Upper lobe of left lung (tissue), 6 donors: ENCODE measurements at regions not wholly inside any gene's neighbourhood (a gene's known extent, or its start where the extent isn't known, plus 50 kb on each side); places are given as distances from the start of the nearest gene placed in this dataset.

Source experiments
- ATAC-seq, 2 donors: fragments of 200-7000 bp; cut with Tn5 transposase; one replicate each; pipeline ENCODE4 v1.9.1; 2022; ENCODE audit warnings: mild to moderate bottlenecking in 2 of 2, moderate library complexity in 2 of 2; ENCODE audit not compliant: low FRiP score in 2 of 2
- DNase-seq, 2 donors: peaks; one replicate each; pipeline ENCODE4 v3.0.0-alpha.2; 2019 to 2020
- H3K27ac ChIP-seq, 4 donors: fragments of 200-600 bp; sonication (generic); one replicate each; pipeline ENCODE4 v1.5.1; 2016 to 2019
- H3K27me3 ChIP-seq, 4 donors: fragments of 200-600 bp; sonication (generic); one replicate each; pipeline ENCODE4 v1.5.1; 2017 to 2019
- H3K36me3 ChIP-seq, 4 donors: fragments of 200-600 bp; sonication (generic); one replicate each; pipeline ENCODE4 v1.5.1; 2016 to 2019
- H3K4me1 ChIP-seq, 4 donors: fragments of 200-600 bp; sonication (generic); one replicate each; pipeline ENCODE4 v1.5.1; 2018 to 2019
- H3K4me3 ChIP-seq, 4 donors: fragments of 200-600 bp; sonication (generic); one replicate each; pipeline ENCODE4 v1.5.1; 2017 to 2019; ENCODE audit warnings: mild to moderate bottlenecking in 2 of 4, moderate library complexity in 1 of 4
- H3K9me3 ChIP-seq, 4 donors: fragments of 200-600 bp; sonication (generic); one replicate each; pipeline ENCODE4 v1.5.1; 2018 to 2019
- CTCF ChIP-seq, 6 experiments: fragments of 450-650 bp in 4 of 6; fragments of 200-600 bp in 2 of 6; sonication (generic) in 2 of 6; IDR thresholded peaks; one replicate each; pipeline ENCODE4 v1.5.1; 2016 to 2019; ENCODE audit warnings: antibody characterized with exemption in 6 of 6
- EP300 ChIP-seq, 4 donors: sonication (generic); formaldehyde crosslinking; IDR thresholded peaks; one replicate each; pipeline ENCODE4 v1.5.1; 2017; ENCODE audit warnings: antibody characterized with exemption in 4 of 4, control low read depth in 2 of 4
- POLR2A ChIP-seq, 4 donors: fragments of 450-650 bp; IDR thresholded peaks; one replicate each; pipeline ENCODE4 v1.5.1; 2016 to 2017; ENCODE audit warnings: antibody characterized with exemption in 4 of 4, mild to moderate bottlenecking in 2 of 4
- POLR2AphosphoS5 ChIP-seq, 2 donors: sonication (generic); formaldehyde crosslinking; IDR thresholded peaks; one replicate each; pipeline ENCODE4 v1.5.1; 2017; ENCODE audit warnings: antibody characterized with exemption in 2 of 2
- WGBS, 2 donors: methylation state at CpG; one replicate each; pipeline ENCODE4 v1.1.5; 2017 to 2018; 5-methylcytosine and 5-hydroxymethylcytosine counted together
- donor health status: DM: no; HTN: no; CAD: no; lungs with moderate emphysema.
- donor health status: DM: no; HTN: yes; CAD: no; lungs with severe emphysema.

GRCh38 chr15:70480196-70480856, 283.0 kb downstream of the UACA start:
- 54 to 78% methylated on average over 6 to 7 of the region's 7 CpGs for WGBS, 2 donors
- Histone ChIP-seq H3K27ac (no peak overlapping the region), H3K4me1 (peaks cover 8 to 36% (median 24%) of the 10 kb centered on the region in 4 donors), H3K4me3 (no peak overlapping the region), H3K9me3 (no peaks in the 10 kb centered on the region), H3K27me3 (no peaks in the 10 kb centered on the region), H3K36me3 (no peaks in the 10 kb centered on the region)
- TF ChIP-seq POLR2A (IDR thresholded peaks at IDR 0.05) = no peak
- no peak for TF ChIP-seq EP300 (IDR thresholded peaks at IDR 0.05)
- no peak for TF ChIP-seq CTCF (IDR thresholded peaks at IDR 0.05)
- ATAC-seq (no peak), DNase-seq (peak in 1 of 2 donors; percentile 36)

- peaks cover 11 to 42% (median 28%) of the 10 kb centered on the region in 4 donors for H3K4me1 ChIP-seq
- no peak overlapping the region for H3K27ac ChIP-seq
- ATAC-seq = no peak
These were observed 283.6 kb downstream of the UACA start for GRCh38 chr15:70479785-70480184.

DNA sequence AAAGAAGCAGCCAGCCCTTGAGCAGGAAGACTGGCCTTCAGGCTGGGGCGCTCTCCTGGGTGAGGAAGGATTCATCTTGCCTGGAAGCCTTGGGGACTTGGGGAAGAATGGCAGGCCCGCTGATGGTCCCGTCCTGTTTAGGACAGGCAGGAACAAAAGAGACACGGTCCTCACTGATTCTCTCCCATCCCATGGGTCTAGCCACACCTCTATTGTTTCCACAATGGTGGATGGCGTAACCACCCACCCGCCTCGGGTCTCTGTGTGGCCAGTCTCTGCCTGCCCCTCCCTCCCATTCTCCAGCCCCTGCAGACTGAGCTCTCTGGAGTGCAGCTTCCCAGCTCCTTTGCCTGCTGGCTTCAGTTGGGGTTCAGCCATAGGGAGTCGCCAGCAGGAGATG, 284.3 kb downstream of the UACA start:
- 77 to 80% methylated on average over 7 to 8 of the region's 8 CpGs for WGBS, 2 donors

More at GRCh38 chr15:70479785-70480184, 283.6 kb downstream of the UACA start:
- 68 to 76% methylated on average over 8 to 12 of the region's 12 CpGs for WGBS, 2 donors
- no peak for DNase-seq
- Histone ChIP-seq H3K9me3 (no peaks in the 10 kb centered on the region), H3K36me3 (no peaks in the 10 kb centered on the region), H3K27me3 (no peaks in the 10 kb centered on the region), H3K4me3 (no peak overlapping the region)
- TF ChIP-seq EP300 (IDR thresholded peaks at IDR 0.05) = no peak
- TF ChIP-seq CTCF (IDR thresholded peaks at IDR 0.05) = no peak
- TF ChIP-seq POLR2A (IDR thresholded peaks at IDR 0.05) = no peak
- TF ChIP-seq POLR2AphosphoS5 (IDR thresholded peaks at IDR 0.05) = no peak

DNA sequence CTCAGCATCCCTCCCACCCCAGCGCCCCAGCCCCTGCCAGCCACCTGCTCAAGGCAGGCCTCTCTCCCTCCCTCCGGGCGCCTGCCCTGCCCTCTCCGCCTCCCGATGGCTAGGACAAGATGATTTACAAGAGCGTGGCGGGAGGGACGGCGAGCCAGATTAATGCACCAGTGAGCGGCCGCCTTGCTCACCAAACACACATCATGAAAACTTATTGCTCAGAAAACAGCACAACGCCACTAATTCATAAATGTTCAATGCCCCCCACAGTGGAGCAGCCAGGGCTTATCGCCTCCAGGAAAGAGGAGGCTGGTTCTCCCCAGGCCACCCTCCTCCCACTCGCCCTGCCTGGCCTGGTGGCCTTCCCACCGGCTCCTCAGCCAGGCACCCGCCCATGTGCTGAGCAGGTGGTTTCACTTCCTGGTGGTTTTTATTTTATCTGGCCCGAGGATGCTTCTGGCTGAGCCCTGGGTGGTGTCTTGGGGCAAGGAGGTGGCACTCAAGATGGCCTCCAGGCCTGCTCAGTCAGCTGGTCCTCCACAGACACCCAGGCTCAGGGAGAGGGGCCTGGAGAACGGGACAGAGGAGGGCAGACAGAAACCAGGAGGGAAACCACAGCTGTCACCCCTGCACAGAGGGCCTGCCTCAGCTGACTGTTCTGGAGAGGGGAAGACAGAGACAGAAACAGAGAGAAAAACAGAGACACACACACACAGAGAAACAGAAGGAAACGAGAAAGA, 284.9 kb downstream of the UACA start:
- Histone ChIP-seq H3K36me3 (no peaks in the 10 kb centered on the region), H3K27ac (peak overlapping the region in 3 of 4 donors; percentile 12 to 40 (median 14)), H3K9me3 (no peaks in the 10 kb centered on the region), H3K4me1 (peaks cover 22 to 50% (median 36%) of the 10 kb centered on the region in 4 donors), H3K27me3 (no peaks in the 10 kb centered on the region), H3K4me3 (no peak overlapping the region)
- DNase-seq (peak in 1 of 2 donors; percentile 40), ATAC-seq (peak in 1 of 2 donors; percentile 35)
- WGBS, 2 donors = 86% methylated on average over 14 to 19 of the region's 19 CpGs
- TF ChIP-seq POLR2AphosphoS5 (IDR thresholded peaks at IDR 0.05) (no peak), EP300 (IDR thresholded peaks at IDR 0.05) (no peak), POLR2A (IDR thresholded peaks at IDR 0.05) (peak in 1 of 4 donors; percentile 23), CTCF (IDR thresholded peaks at IDR 0.05) (no peak)

More for the DNA sequence above, 284.3 kb downstream of the UACA start:
- Histone ChIP-seq H3K27ac (peak overlapping the region in 3 of 4 donors; percentile 12 to 40 (median 14)), H3K4me1 (peaks cover 18 to 49% (median 34%) of the 10 kb centered on the region in 4 donors), H3K27me3 (no peaks in the 10 kb centered on the region), H3K9me3 (no peaks in the 10 kb centered on the region), H3K4me3 (no peak overlapping the region), H3K36me3 (no peaks in the 10 kb centered on the region)
- no peak for ATAC-seq
- no peak for TF ChIP-seq POLR2AphosphoS5 (IDR thresholded peaks at IDR 0.05)
- no peak for TF ChIP-seq EP300 (IDR thresholded peaks at IDR 0.05)
- no peak for TF ChIP-seq CTCF (IDR thresholded peaks at IDR 0.05)
- no peak for TF ChIP-seq POLR2A (IDR thresholded peaks at IDR 0.05)
- no peak for DNase-seq
